ENCODE measurements at regions not wholly inside any gene's neighbourhood (a gene's known extent, or its start where the extent isn't known, plus 50 kb on each side); places are given as distances from the start of the nearest gene placed in this dataset.

DNA sequence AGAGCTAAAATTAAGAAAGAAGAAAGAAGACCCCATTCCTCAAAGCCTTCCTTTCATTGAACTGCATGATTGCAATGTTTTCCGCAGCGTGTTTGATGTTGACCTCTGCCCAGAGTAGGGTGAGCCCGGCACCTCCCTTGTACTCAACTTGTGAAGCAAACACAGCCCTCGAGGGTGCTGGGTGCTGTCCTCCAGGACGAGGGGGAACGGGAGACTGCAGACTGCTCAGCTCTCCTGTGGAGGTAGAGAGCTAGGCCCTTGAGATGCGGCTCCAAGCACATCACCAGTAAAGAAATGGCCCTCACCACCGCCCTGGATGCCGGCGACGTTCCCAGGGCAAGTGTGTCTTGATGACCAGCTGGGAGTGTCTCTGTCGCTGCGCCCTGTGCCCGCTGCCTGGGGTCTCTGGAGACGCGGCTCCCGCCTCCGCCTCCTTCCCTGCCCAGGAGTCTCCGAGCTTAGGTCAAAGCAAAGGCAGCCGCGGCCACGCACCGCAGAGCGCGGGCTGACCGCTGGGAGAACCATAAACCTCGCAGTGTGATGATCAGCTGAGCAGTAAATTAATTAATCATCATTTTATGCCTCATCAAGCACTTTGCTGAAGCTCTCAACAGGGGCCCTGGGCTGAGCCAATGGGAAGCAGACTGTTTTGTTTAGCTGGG lies 108.7 kb downstream of the IRX2 start:
- DNase-seq (ENCODE audit: insufficient read length, low spot score) (no peak), FAIRE-seq (no peak)
- TF ChIP-seq, protein P1, sequence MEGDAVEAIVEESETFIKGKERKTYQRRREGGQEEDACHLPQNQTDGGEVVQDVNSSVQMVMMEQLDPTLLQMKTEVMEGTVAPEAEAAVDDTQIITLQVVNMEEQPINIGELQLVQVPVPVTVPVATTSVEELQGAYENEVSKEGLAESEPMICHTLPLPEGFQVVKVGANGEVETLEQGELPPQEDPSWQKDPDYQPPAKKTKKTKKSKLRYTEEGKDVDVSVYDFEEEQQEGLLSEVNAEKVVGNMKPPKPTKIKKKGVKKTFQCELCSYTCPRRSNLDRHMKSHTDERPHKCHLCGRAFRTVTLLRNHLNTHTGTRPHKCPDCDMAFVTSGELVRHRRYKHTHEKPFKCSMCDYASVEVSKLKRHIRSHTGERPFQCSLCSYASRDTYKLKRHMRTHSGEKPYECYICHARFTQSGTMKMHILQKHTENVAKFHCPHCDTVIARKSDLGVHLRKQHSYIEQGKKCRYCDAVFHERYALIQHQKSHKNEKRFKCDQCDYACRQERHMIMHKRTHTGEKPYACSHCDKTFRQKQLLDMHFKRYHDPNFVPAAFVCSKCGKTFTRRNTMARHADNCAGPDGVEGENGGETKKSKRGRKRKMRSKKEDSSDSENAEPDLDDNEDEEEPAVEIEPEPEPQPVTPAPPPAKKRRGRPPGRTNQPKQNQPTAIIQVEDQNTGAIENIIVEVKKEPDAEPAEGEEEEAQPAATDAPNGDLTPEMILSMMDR (IDR thresholded peaks at IDR 0.05; ENCODE audit: insufficient read depth, missing control alignments), result no peak

DNA sequence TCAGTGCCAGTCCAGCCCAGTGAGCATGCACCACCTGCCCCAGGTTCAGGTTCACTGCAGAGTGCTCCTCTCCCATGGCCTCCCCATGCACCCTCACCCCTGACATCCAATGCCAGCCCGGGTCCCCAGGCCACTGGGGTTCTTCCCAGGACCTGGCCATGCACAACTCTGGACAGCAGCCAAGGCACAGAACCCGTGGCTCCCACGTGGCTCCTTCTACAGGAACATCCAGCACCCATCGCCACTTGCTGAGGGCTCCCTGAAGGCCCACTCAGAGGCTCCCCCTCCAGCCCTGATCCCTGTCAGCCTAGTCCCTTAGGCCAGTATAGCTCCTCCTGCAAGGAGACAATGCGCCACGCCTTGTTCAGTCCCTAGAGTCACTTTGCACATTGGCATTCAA lies 110.8 kb downstream of the IRX2 start:
- DNase-seq (ENCODE audit: insufficient read length, low spot score), result no peak
- TF ChIP-seq, protein P1 (IDR thresholded peaks at IDR 0.05; ENCODE audit: insufficient read depth, missing control alignments), result no peak
- FAIRE-seq, result no peak

DNA sequence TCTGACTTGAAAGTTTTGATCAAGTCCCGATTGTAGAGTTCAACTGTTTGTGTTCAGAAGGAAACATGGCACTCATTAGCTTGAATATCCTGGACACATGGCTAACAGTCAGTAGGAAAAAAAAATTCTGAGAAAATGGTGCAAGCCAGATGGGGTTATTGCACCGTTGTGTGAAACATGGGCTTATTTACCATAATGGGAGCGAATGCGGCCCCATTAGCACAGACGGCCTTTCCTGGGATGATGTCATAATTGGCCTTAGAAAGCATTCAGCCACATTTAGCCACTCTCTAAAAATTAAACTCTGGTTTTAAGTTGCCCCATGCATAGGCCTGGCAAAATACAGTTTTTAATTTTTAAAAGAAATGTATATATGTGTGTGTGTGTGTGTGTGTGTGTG lies 112.1 kb downstream of the IRX2 start:
- no peak for FAIRE-seq
- TF ChIP-seq, protein P1 (IDR thresholded peaks at IDR 0.05; ENCODE audit: insufficient read depth, missing control alignments), result no peak

DNA sequence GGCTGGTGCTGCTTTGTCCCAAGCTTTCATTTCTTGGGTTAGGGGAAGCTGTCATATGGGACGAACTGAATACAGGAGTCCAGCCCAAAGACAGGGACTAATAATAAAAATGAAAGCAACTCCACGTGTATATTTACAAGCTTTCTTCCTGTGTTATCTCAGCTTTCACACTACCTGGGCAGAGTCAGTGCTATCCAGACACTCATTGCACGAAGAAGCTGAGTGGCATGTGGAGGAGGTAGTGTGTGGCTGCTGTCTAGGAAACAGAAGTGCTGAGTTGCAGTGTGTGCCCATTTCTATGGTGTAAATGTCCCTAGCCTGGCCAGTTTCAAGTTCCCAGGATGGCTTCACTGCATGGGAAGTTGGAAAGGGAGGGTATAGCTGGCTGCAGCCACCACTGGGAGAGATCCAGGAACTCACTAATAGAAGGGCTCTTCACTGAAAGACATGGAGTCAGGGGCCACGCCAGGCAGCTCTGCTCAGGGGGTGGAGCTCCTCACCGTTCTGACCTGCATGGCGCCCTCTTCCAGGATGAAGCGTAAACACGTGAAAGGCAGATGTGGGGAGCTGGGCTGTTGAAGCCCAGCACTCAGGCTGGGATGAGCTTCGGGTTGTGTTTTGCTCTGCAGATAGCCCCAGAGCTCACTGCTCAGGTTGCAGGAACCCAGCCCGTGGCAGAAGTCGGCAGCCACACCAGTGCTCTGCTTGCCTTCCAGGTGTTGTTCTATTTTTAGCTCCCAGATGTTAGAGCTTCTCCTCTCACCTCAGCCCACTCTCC lies 116.9 kb downstream of the IRX2 start:
- FAIRE-seq (no peak), DNase-seq (ENCODE audit: insufficient read length, low spot score) (no peak)
- TF ChIP-seq, protein P1 (IDR thresholded peaks at IDR 0.05; ENCODE audit: insufficient read depth, missing control alignments), result no peak

More for the DNA sequence above, 112.1 kb downstream of the IRX2 start:
- DNase-seq (ENCODE audit: insufficient read length, low spot score), result no peak

DNA sequence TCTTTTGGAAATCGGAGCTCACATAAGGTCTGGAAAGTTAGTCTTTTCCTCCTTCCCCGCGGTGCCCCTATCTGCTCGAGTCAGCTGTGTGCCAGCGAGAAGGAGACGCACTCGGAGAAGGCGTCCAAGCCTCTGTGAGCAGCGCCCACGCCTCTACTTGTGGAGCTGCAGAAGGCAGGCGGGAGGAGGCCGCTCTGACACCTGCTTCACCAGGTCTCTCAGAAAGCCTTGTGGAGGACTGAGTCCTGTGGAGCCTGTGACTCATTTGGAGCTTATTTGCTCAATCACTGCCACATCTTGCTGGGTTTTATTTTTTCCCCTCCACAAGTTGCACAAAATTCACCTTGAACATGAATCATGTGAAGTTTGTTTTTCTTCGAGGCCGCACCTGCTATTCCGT lies 117.5 kb downstream of the IRX2 start:
- FAIRE-seq, result no peak
- no peak for DNase-seq (ENCODE audit: insufficient read length, low spot score)
- TF ChIP-seq, protein P1 (IDR thresholded peaks at IDR 0.05; ENCODE audit: insufficient read depth, missing control alignments), result no peak

DNA sequence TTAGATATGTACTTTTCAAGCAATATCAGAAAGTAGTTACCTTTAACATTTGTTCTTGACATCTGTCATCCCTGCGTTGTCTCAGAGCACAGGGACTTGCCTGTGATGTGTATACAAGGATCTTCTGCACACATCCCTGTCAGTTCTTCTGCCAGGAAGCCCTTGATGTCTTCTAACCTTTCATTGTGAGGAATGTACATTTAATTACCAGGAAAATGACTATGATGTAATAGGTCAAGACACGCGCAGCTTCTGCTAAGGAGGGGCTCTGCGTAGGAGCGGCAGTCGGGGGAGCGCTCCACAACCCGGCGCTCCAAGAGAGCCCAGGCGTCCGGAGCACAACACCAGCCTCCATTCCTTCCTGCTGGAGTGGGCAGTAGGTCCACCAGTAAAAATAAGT lies 119.7 kb downstream of the IRX2 start:
- DNase-seq (ENCODE audit: insufficient read length, low spot score) (no peak), FAIRE-seq (no peak)
- TF ChIP-seq, protein P1 (IDR thresholded peaks at IDR 0.05; ENCODE audit: insufficient read depth, missing control alignments), result no peak

DNA sequence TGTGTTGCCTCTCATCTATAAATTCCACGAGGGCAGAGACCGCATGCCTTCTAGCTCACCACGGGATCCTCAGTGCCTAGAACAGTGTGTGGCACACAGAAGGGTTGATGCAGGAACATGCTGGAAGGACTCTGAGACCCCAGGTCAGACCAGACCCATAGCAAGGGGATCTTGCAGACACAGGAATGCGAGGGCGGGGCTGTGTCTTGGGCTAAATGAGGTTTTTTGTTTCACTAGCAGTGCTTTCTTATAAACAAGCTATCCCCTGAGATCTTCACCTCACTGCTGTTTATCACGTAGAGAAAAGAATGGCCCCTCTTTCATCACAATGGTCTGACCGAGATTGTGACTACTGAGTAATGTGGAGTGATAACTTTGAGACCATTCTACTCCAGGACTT lies 122.4 kb downstream of the IRX2 start:
- FAIRE-seq, result no peak
- TF ChIP-seq, protein P1 (IDR thresholded peaks at IDR 0.05; ENCODE audit: insufficient read depth, missing control alignments), result no peak
- no peak for DNase-seq (ENCODE audit: insufficient read length, low spot score)

Measured in D721Med (cell line).